Gastroesophageal sphincter (tissue), 4 donors: ENCODE measurements at regions not wholly inside any gene's neighbourhood (a gene's known extent, or its start where the extent isn't known, plus 50 kb on each side); places are given as distances from the start of the nearest gene placed in this dataset.

Source experiments
- ATAC-seq: fragments of 150-250 bp; one replicate; pipeline ENCODE4 v1.9.1; 2016; ENCODE audit warnings: mild to moderate bottlenecking, moderate library complexity
- H3K27ac ChIP-seq, 4 donors: fragments of 200-600 bp; sonication (generic) in 3 of 4; 1 replicate in 3 of 4; 2 replicates in 1 of 4; pipeline ENCODE4 v1.5.1; 2016 to 2019
- H3K27me3 ChIP-seq: fragments of 200-600 bp; sonication (generic); one replicate; pipeline ENCODE4 v1.5.1; 2019
- H3K36me3 ChIP-seq, 2 donors: fragments of 200-600 bp; sonication (generic); one replicate each; pipeline ENCODE4 v1.5.1; 2019; ENCODE audit warnings: control low read depth in 1 of 2
- H3K4me1 ChIP-seq, 3 donors: fragments of 200-600 bp; sonication (generic); 1 replicate in 2 of 3; 2 replicates in 1 of 3; pipeline ENCODE4 v1.5.1; 2016 to 2019; ENCODE audit warnings: control low read depth in 2 of 3
- H3K4me3 ChIP-seq, 2 donors: fragments of 200-600 bp; sonication (generic); one replicate each; pipeline ENCODE4 v1.5.1; 2019; ENCODE audit warnings: mild to moderate bottlenecking in 1 of 2, moderate library complexity in 1 of 2
- H3K9me3 ChIP-seq, 3 donors: fragments of 200-600 bp; sonication (generic); one replicate each; pipeline ENCODE4 v1.5.1; 2017 to 2019; ENCODE audit warnings: control low read depth in 2 of 3
- EP300 ChIP-seq: sonication (generic); formaldehyde crosslinking; IDR thresholded peaks from one replicate; pipeline ENCODE4 v1.6.1; 2017; ENCODE audit warnings: antibody characterized with exemption, mild to moderate bottlenecking
- POLR2A ChIP-seq, 2 donors: fragments of 450-650 bp; IDR thresholded peaks; one replicate each; pipeline ENCODE4 v1.6.1; 2017; ENCODE audit warnings: antibody characterized with exemption in 2 of 2, mild to moderate bottlenecking in 2 of 2, moderate library complexity in 1 of 2
- POLR2AphosphoS5 ChIP-seq: sonication (generic); formaldehyde crosslinking; IDR thresholded peaks from one replicate; pipeline ENCODE4 v1.6.1; 2017; ENCODE audit warnings: antibody characterized with exemption
- WGBS, 2 donors: methylation state at CpG; one replicate each; pipeline ENCODE4 v1.1.5; 2018; ENCODE audit warnings: low coverage in 1 of 2; 5-methylcytosine and 5-hydroxymethylcytosine counted together
- TF ChIP-seq, protein P1 (sequence below), 4 experiments: fragments of 200-600 bp in 2 of 4; fragments of 450-650 bp in 2 of 4; sonication (generic) in 1 of 4; IDR thresholded peaks; one replicate each; pipeline ENCODE4 v1.5.1; 2017 to 2019; ENCODE audit warnings: antibody characterized with exemption in 4 of 4, mild to moderate bottlenecking in 2 of 4, moderate library complexity in 2 of 4

DNA sequence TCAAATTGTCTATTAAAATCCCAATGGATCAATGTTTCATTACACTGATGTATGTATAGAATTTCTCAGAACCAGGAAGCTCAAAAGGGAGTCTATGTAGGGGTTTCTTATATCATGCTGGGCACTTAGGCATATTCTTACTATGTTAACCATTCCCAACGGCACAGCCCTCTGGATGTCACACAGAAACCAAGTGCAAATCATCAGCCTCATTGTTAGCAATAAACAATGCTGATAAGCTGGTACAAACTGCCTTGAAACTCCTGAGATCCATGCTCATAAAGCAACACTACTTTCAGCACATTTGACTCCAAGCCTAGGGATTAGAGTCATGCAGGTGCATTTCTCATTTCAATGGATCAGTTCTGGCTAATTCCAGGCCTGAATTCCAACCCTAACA, 730.2 kb upstream of the SLC39A10 start:
- Histone ChIP-seq H3K4me1 (no peaks in the 10 kb centered on the region), H3K36me3 (no peaks in the 10 kb centered on the region), H3K9me3 (no peaks in the 10 kb centered on the region), H3K27me3 (no peaks in the 10 kb centered on the region), H3K4me3 (no peak overlapping the region), H3K27ac (no peak overlapping the region)
- no peak for ATAC-seq
- WGBS, 2 donors: 17 to 71% methylated on average over 1 of the region's 1 CpG
- TF ChIP-seq POLR2A (IDR thresholded peaks at IDR 0.05) (no peak), EP300 (no peak), POLR2AphosphoS5 (no peak)
- TF ChIP-seq, protein P1, sequence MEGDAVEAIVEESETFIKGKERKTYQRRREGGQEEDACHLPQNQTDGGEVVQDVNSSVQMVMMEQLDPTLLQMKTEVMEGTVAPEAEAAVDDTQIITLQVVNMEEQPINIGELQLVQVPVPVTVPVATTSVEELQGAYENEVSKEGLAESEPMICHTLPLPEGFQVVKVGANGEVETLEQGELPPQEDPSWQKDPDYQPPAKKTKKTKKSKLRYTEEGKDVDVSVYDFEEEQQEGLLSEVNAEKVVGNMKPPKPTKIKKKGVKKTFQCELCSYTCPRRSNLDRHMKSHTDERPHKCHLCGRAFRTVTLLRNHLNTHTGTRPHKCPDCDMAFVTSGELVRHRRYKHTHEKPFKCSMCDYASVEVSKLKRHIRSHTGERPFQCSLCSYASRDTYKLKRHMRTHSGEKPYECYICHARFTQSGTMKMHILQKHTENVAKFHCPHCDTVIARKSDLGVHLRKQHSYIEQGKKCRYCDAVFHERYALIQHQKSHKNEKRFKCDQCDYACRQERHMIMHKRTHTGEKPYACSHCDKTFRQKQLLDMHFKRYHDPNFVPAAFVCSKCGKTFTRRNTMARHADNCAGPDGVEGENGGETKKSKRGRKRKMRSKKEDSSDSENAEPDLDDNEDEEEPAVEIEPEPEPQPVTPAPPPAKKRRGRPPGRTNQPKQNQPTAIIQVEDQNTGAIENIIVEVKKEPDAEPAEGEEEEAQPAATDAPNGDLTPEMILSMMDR (IDR thresholded peaks at IDR 0.05): no peak

DNA sequence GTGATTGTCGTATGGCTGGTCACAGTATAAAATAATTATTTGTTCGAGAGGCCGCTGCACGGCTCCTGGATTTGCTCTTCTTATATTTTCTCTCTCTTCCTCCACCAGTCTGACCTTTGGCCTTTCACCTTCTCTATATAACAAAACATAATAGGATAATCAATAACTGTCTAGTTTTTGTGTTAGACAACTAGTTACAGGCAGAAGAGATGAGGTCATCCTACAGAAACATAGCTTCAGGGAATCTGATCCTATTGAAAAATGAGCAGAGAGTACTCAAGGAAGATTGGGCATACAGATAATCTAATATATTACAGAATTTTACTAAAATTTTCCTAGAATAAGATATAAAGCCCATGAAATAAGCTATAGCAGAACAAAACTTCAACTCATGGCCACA, 731.3 kb upstream of the SLC39A10 start:
- H3K4me3 ChIP-seq: no peak overlapping the region
- H3K36me3 ChIP-seq: no peaks in the 10 kb centered on the region
- H3K27me3 ChIP-seq: no peaks in the 10 kb centered on the region
- no peak overlapping the region for H3K27ac ChIP-seq
- WGBS, 2 donors: 57 to 86% methylated on average over 4 of the region's 4 CpGs
- no peak for TF ChIP-seq POLR2A (IDR thresholded peaks at IDR 0.05)
- TF ChIP-seq, protein P1 (IDR thresholded peaks at IDR 0.05): no peak
- no peak for TF ChIP-seq POLR2AphosphoS5
- no peak for TF ChIP-seq EP300
- H3K9me3 ChIP-seq: no peaks in the 10 kb centered on the region
- no peak for ATAC-seq
- no peaks in the 10 kb centered on the region for H3K4me1 ChIP-seq

DNA sequence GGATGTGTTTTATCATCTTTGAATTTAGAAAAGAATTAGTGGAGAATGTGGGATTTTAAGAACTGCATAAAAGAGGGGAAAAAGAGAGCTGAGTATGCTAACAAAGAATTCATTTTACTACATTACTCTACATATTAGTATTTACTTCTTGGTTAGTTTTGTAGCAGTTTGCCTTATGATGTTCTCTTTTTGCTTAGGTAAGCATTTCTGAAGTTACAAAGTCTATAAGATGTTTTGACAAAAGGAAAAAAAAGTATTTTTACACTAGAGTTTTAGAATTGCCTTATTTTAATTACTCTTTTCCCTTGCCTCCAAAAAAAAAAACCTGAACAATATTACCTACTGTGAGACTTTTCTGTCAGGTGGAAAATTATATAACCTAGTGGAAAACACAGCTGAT, 739.5 kb upstream of the SLC39A10 start:
- H3K4me3 ChIP-seq: no peak overlapping the region
- no peaks in the 10 kb centered on the region for H3K27me3 ChIP-seq
- no peaks in the 10 kb centered on the region for H3K4me1 ChIP-seq
- H3K36me3 ChIP-seq: no peaks in the 10 kb centered on the region
- TF ChIP-seq EP300 (no peak), POLR2AphosphoS5 (no peak), POLR2A (IDR thresholded peaks at IDR 0.05) (no peak)
- TF ChIP-seq, protein P1 (IDR thresholded peaks at IDR 0.05): no peak
- H3K27ac ChIP-seq: no peak overlapping the region
- H3K9me3 ChIP-seq: no peaks in the 10 kb centered on the region
- no peak for ATAC-seq

DNA sequence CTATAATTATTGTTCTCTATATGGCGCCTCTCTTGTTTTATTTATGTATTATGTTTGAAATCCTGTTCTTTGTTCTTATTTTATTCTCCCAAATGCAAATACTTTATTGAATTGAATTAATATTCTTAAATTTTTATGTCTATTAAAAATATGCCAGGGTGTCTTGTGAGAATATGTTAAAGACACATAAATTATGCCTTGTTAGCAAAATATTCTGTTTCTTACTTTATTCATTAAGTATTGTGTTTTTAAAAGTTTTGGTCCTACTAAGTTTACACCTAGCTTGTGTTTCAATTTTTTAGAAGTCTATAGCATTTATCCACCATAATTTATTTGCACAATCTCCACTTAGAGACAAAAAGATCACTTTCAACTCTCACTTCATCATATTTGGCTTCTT, 741.5 kb upstream of the SLC39A10 start:
- ATAC-seq: no peak
- 88 to 93% methylated on average over 1 of the region's 1 CpG for WGBS, 2 donors
- Histone ChIP-seq H3K36me3 (no peaks in the 10 kb centered on the region), H3K9me3 (no peaks in the 10 kb centered on the region), H3K4me1 (no peaks in the 10 kb centered on the region), H3K27ac (no peak overlapping the region), H3K4me3 (no peak overlapping the region), H3K27me3 (no peaks in the 10 kb centered on the region)
- TF ChIP-seq POLR2AphosphoS5 (no peak), EP300 (no peak), POLR2A (IDR thresholded peaks at IDR 0.05) (no peak)
- TF ChIP-seq, protein P1 (IDR thresholded peaks at IDR 0.05): no peak

DNA sequence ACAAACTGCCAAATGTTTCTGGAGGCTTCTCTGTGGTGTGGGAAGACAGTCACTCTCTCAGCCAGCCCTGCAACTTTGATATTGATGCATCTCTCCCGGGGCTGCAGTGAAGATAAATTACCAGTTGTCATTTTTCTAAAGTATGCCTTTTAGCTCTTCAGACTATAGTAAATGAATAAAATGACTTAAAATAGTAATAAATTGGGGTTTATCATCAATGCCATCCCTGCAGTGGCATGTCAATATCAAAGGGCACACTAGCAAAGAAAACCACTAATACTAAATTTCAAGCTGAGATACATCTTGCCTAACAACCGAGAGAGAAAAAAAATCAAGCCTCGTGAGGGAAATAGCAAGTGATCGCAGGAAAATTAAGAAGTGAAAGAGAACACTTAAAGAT, 749.5 kb upstream of the SLC39A10 start:
- H3K4me1 ChIP-seq: no peaks in the 10 kb centered on the region
- WGBS, 2 donors: 64 to 69% methylated on average over 2 to 4 of the region's 4 CpGs
- no peaks in the 10 kb centered on the region for H3K9me3 ChIP-seq
- no peak for ATAC-seq
- TF ChIP-seq POLR2AphosphoS5 (no peak), POLR2A (IDR thresholded peaks at IDR 0.05) (no peak), EP300 (no peak)
- TF ChIP-seq, protein P1 (IDR thresholded peaks at IDR 0.05): no peak
- no peaks in the 10 kb centered on the region for H3K27me3 ChIP-seq
- H3K27ac ChIP-seq: no peak overlapping the region
- no peak overlapping the region for H3K4me3 ChIP-seq
- no peaks in the 10 kb centered on the region for H3K36me3 ChIP-seq
